ENCODE measurements at regions not wholly inside any gene's neighbourhood (a gene's known extent, or its start where the extent isn't known, plus 50 kb on each side); places are given as distances from the start of the nearest gene placed in this dataset.

DNA sequence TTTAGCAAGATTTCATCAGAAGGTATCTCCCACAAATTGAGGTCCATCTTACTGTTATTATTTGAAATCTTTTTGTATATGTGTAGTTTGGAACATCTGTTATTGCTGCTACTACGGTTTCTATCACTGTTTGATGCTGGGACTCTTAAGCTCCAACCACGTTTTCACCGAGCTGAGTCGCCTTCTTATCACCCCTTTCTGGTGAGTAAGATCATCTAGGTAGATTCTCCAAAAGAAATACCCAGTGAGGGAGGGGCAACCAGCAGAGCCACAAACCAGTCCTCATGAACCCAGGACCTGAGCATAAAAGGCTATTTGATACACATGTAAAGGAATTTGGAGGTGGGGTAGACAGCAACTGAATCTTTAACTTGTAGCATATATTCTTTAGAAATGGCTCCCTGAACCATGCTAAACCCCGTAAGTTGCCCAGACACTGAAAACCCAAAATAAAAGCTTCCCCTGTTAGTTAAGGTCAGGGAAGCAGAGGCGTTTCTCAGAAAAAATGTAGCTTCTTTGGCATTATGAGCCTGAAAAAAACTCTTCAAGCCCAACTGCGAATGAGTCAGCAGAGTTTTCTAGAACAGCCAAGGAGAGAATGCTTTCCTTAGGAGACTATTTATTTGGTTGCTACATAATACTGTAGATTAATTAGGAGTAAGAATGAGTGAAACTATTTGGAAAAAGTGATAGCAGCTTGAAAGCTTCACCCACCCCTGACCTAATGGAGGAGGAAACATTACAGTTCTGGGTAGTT, 53.8 kb upstream of the ATXN3L start:
- no peak for TF ChIP-seq CTCF (conservative IDR thresholded peaks at IDR 0.05; ENCODE audit: low read length)
- no peak for TF ChIP-seq EZH2phosphoT487 (IDR thresholded peaks at IDR 0.05; ENCODE audit: borderline replicate concordance)

All from Loucy (cell line).